NCI-H446 (cell line): ENCODE measurements at regions not wholly inside any gene's neighbourhood (a gene's known extent, or its start where the extent isn't known, plus 50 kb on each side); places are given as distances from the start of the nearest gene placed in this dataset.

Experiments
- DNase-seq, 2 experiments: peaks; one replicate each; lab custom pipeline; 2025; lab: John Stamatoyannopoulos, UW

DNA sequence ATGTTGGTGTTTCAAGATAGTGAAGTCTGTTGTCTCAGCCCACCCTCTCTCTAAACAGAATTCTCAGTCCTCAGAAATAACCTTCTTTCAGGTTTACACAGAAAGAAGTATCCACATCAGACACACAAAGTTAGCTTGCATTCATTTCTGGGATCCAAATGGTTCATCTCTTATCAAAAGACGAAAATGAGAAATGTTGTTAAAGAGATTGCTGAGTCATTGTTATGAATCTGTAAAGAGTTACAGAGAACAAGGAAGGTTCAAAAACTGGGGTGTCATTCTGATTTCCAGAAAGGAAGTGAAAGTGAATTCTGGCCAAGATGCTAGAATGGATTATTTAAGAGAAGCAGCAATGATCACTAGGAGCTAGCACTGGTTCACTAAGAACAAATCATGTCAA lies 90.5 kb upstream of the ATXN1 start:
- DNase-seq, result no peak

DNA sequence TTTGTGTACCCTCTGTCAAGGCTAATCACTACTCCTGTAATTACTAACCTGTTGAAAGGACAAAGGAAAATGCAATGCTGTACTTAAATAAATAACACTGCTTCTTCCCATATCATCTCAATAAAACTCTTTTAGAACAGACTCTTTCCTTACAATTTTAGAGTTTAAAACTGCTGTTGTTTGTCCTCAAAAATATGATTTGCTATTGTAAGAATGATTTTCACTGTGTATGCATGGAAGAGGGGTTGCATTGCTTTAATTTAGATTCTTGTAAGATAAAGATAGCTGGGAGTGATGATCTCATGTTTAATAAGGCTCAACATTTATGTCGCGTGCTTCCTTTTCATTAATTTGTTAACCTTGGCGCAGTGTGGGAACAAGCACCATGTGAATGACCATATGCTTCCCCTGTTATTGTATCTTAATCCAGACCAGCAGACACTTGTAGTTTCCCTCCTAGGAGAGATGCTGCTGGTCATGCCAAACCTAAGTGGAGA lies 89.8 kb upstream of the ATXN1 start:
- no peak for DNase-seq

DNA sequence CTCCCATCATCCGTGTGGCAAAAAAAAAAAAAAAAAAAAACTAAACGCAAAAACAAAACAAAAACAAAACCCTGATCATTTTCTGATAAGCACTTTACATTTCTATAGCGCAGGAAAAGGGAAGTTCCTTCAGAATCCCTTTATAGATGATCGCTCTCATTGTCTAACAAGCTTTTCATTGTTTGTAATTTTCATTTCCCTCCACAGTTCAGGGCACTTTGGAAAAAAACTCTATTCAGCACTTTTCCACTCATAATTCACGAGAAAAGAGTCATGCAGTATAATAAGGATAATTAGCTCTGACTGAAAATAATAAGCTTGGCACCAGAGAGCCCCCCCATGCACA lies 89.4 kb upstream of the ATXN1 start:
- no peak for DNase-seq

DNA sequence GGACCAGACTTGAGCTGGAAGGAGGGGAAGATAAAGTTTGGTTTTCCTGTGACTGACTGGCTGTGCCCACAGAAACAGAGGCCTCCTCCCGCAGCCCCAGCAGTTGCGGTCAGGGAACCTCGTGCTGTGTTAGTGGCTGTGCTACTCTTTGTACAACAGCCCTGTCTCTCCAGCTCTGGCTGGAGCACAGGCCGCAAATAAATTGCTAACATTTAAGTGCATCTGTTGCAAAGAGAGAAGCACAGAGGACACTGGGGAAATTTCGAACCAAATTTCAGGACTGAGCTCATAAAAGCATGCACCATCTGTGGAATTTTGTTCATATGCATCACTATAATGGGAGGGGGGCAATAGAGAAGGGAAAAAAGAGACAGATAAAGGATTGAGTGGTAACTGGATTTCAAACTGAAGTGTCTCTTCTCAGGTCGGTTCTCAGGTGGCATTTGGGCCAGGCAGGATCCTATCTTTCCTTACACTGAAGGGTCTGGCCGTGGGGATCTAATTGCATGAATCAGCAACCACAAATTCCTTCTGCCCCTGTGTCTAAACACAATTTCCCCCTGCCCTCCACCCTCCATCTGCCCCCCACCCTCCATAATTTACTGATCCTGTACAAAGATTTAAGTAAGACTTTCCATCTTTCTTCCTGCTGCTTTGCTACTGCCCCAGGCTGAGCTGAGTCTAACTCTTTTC lies 88.9 kb upstream of the ATXN1 start:
- DNase-seq, result no peak

DNA sequence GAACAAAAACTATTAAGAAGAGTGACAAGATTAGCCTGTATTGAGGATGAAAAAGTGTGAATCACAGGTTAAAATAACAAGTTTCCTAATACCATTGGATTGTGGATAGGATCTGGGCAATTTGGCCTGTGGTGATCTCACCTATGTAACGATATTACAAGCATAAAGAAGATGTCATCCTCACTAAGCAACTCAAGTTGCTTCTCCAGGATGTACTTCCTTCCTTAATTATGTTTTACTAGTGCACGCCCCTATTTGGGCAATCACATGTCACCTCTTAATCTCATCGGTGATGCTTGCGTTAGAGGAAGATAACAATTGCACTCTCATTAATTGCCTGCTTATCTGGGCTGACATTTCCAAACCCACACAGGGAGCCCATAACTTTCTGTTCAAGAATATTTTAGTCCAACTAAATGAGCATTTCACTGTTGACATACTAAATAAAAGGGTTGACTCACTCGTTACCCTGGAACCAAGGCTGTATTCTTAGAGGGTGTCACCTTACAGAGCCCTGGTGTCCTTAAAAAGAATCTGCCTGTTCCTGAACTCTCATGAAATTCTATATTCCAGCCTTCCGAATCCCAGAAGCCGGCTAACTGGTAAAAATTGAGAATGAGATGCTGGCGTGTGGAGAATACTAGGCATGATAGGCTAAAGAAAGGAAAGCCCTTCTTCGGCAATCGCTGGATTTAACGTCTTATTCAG lies 88.2 kb upstream of the ATXN1 start:
- DNase-seq, result no peak

DNA sequence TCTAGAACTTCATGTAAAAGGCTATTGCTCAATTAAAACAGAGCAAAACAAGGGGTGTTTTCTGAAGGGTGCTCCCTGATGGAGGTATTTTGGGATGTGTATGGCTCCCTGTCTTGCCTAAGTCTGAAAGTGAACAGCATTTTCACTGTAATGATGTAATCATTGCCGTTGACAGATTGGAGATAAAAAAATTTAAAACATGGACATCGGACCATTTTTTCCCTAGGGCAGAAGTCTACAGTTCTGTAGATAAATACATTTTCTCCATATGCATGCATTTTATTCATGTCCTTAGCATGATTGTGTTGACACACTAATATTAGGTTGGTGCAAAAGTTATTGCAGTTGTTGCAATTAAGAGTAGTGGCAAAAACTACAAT lies 85.1 kb upstream of the ATXN1 start:
- no peak for DNase-seq

DNA sequence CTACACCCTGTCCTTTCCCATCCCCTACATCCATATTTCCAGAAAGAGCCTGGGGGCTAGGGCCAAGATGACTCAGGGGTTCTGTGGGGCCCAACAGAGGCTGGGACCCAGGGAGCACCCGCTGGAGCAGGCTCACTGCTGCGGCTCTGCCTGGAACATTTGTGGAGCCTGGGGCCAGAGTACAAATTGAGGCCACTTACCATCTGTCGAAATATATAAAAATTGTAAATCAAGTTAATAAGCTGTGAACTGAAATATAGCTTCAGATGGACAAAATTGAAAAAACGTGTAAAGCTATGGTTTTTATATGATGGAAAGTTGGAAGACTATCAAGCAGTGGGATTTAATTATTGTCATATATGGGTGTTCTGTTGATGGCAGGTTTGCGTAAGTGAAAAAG lies 82.9 kb upstream of the ATXN1 start:
- peak in 1 of 2 experiments; percentile 40 for DNase-seq

DNA sequence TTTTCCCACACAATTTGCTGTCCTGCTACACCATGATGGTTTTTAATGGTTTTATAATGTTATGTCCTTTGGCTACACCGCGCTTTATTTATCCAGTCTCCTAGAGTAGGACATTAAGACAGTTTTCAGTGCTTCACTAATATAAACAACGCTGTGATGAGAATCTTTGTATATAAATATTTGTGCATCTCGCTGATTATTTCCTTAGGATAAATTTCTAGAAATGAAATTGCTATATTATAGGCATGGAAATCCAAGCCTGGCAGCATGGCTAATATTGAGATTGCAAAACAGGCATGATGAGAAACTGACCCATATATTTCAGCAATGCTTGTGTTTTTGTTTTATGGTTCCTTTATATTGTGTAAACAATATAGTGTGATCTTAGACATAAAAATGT lies 81.4 kb upstream of the ATXN1 start:
- no peak for DNase-seq

DNA sequence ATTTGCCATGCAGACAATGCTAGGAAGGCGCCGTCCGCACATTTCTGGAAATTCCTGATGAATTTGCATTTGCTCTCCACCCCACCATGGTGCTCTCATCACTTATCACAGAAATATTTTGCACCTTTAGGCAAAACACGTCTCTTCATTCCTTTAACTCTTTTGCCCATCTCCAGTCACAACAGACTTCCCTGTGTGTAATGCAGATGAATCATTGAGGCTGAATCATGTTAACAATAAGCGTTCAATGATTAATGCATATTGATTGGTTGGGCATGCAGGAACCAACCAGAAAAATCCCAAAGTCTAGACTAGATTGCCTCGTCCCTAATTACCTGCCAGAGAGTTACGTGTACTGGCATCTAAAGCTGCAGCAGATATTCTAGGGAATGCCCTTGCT lies 80.0 kb upstream of the ATXN1 start:
- no peak for DNase-seq

DNA sequence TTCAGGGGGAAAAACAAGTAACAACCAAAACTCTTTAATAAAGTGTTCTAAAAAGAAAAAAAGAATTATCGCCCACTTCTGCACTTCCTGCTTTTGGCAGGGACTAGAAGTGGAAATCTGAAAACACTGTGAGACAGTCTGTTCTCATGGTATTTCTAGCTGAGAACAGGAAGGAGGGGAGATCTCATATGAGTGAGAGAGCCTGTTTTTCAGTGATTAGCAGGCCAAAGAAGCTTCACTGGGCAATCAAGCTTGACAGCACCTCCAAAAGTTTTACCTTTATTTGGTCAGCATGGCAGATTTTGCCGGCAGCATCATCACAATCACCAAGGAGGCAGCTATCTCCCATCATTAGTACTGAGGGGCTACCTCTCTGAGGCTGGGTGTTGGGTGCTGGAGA lies 79.5 kb upstream of the ATXN1 start:
- DNase-seq, result no peak

DNA sequence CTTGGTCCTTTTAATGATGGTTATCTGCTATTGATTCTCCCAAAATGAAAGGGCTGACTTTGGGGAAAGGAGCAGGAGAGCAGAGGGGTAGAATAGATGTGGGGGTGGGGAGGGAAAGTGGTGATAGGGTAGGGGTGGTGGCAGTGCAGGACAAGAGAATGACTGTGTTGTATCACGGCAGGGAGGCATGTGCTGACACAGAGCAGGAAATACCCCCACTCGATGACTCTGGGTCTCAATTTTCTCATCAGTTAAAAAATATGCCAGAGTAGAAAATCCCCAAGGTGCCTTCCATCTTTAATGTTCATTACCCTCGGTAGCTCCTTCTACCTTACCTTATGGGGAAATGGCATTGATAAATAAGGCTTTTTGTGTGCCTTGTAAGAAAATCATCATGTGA lies 79.0 kb upstream of the ATXN1 start:
- no peak for DNase-seq

DNA sequence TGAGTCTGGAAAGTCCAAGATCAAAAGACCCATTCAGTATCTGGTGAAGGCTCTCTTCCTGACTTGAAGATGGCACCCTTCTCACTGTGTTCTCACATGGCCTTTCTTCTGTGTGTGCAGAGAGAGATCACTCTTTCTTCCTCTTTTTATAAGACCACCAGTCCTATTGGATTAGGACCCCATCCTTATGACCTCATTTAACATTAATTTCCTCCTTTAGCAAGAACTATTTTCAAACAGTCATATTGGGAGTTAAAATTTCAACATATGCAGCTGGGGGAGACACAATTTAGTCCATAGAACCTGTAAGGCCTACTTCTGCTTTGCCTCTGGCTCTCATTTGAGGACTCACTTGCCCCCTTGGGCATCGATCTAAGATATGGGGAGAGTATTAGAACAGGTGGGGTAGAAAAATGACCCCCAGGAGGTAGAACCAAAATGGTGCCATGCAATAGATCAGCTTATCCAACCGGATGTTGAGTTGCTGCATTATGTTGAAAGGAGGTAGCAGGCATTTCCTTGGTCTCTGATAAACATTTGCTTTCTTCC lies 78.4 kb upstream of the ATXN1 start:
- no peak for DNase-seq

DNA sequence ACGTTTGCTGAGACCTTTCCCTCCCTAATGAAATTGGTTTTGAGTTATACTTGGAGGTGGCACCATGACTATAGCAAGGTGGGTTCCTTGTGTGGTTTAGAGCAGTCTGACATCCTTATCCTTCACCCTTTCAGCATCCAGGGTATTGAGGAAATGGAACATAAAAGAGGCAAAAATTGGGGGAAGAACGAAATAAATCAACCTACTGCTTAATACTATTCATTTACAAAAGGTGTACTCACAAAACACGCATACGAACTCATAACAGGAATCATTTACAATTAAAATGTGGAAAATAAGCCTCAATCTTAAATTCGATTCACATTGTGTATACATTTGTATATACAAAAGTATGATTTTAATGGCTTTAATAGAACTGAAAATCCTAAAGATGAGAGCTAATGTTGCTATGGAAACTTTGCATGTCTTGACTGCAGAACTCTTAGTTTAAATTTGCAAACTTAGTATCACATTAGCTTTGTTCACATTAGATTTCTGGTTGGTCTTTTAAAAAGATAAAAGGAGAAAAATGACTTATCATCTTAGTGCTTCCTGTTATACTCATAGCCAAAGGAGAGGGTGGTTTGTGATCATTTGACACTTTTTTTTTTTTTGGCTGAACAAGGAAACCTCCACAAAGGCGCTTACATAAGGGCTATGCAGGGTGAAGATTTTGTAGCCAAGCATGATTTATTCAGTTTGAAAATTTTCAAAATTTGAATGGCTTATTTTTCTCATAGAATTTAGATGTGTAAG lies 76.1 kb upstream of the ATXN1 start:
- no peak for DNase-seq

DNA sequence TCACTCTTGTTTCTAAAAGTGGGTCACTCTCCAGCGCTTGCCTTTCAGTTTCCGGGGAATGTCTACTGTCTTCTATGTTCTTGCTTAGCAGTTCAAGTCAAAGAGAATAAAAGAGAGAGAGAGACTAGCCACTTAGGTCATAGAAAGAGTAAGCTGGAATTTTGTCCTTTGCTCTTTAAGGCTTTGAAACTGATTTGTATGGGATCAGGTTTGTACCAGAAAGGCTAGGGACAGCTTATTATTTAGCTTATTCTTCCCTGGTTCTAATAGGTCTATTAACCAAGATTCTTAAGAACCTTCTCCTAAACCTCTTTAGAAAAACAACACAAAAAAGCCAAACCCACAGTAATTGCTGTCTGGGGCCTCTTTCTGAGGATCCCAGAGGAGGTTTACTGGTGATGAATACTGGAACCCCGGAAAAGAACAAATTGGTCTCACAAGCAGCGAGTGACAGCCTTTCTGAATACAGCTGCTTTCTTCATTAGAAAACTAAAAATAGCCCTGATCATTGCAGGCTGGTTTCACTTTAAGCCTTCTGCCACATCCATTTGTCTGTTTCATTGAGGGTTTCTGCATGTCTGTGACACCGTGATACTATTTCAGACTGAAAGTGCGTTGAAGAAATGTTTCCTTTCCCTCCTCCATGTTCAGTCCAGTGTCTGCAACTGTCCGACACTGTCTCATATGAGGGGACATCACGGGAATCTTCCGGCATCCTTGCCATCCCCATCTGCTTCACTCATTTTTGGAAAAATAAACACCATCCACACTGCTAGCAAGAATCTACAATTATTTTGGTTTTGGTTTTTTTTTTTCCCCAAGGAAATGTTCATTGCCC lies 75.1 kb upstream of the ATXN1 start:
- DNase-seq, result no peak

DNA sequence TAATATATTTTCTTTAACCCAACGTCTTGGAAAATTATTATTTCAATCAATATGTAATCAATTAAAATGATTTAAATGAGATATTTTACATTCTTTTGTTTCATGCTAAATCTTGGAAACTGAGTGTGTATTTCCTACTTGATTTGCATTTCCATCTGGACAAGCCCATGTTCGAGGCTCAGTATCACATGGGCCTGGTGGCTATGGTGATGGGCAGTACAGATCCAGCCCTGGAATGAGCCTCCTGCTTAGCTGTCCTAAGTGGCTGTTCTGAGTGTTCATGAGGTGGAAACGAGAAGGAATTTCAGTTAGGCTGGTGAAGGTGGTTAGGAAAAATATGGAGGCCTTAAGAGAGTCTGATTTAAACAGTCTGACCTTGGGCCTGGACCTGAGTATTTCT lies 73.0 kb upstream of the ATXN1 start:
- no peak for DNase-seq

DNA sequence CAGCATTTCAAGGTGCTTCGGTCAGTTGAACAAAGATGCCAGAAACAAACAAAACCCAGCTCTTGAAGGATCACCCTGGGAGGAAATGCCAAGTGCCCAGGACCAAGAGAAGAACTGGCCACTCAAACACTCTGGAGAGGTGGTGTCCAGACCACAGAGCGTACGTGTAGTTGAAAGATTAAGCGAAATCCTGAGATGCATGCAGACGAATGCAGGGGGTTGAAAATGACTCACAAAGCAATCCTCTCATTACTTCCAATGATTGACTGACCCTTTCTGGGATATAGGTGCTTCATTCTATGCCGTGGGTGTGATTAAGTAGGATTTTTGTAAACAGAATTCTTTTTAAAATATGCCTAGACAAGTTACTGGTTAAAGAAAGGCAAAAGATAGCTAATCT lies 71.5 kb upstream of the ATXN1 start:
- no peak for DNase-seq

DNA sequence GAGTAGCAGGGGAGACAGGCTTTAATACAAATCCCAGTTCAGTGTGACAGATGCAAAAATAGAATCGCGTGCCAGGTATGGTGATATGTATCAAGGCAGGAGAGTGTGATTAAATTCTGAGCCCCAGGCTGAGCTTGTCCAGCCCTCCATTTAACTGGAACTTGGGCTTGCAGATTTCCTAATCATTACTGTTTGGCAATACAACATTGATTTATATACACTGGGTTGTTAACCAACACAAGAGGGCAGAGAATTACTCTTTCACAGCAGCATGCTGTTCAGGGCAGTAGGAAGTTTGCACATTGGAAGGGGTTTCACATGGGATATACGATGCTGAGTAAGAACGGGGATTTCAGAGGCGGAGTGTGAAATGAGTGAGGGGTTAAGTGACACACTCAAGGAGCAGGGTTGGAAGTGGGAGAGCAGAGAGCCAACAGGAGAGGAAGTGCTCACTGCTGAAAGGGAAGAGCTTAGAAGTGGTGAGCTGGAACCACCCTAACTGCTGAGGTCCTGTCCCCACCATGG lies 70.8 kb upstream of the ATXN1 start:
- peak in 1 of 2 experiments; percentile 7 for DNase-seq

DNA sequence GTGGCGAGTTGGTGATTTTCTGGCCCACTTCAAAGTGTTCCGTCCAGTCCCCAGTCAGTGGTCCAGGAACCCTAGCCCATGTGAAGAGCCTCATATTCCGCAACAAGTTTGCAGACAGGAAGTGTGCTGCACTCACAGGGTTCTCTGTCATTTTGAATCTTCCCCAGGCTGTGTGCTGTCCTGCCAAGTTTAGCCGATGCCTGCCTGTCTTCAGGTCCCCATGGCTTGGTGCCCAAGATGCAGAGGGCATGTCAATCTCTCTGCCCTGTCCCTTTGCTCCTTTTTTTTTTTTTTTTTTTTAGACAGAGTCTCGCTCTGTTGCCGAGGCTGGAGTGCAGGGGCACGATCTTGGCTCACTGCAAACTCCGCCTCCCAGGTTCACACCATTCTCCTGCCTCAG lies 69.9 kb upstream of the ATXN1 start:
- no peak for DNase-seq

DNA sequence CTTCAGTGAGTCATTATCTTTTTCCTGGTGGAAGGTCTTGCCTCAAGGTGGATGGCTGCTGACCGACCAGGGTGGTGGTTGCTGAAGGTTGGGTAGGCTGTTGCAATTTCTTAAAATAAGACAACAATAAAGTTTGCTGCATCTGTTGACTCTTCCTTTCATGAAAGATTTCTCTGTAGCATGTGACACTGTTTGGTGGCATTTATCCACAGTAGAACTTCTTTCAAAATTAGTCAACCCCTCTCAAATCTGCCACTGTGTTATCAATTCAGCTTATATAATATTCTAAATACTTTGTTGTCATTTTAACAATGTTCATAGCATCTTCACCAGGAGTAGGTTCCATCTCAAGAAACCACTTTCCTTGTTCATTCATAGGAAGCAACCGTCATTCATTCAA lies 66.8 kb upstream of the ATXN1 start:
- no peak for DNase-seq

DNA sequence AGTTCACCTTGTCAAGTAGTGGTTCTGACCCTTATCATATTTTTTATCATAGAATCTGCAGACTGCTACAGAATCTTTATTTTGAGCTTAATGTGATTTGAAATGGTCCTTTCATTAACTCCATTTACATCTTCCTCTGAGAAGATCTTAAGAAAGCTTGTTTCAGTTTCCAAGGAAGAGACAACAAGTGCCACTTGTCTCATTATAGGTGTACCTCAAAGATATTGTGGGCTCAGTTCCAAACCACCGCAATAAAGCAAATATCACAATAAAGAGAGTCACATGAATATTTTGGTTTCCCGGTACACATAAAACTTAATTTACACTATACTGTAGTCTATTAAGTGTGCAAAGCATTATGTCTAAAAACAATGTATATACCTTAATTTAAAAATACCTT lies 66.4 kb upstream of the ATXN1 start:
- DNase-seq, result no peak

DNA sequence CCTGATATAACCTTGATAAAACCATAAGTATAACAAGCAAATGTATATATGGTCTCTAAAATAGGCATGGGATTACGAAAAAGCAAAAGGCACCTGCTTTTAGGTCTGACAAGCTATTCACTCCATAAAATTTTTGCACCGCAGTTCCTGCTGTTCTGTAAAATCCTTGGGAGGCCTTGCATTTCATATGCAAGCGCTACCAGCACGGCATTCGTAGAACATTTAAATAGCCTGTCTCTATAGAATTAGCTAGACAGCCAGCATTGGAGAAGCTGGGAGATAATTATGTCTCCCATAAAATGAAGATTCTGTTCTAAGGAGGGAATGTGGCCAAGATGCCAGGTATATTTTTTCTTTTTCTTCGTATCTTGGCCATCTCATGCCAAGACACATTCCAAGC lies 64.5 kb upstream of the ATXN1 start:
- no peak for DNase-seq
